ENCODE measurements at regions not wholly inside any gene's neighbourhood (a gene's known extent, or its start where the extent isn't known, plus 50 kb on each side); places are given as distances from the start of the nearest gene placed in this dataset.

DNA sequence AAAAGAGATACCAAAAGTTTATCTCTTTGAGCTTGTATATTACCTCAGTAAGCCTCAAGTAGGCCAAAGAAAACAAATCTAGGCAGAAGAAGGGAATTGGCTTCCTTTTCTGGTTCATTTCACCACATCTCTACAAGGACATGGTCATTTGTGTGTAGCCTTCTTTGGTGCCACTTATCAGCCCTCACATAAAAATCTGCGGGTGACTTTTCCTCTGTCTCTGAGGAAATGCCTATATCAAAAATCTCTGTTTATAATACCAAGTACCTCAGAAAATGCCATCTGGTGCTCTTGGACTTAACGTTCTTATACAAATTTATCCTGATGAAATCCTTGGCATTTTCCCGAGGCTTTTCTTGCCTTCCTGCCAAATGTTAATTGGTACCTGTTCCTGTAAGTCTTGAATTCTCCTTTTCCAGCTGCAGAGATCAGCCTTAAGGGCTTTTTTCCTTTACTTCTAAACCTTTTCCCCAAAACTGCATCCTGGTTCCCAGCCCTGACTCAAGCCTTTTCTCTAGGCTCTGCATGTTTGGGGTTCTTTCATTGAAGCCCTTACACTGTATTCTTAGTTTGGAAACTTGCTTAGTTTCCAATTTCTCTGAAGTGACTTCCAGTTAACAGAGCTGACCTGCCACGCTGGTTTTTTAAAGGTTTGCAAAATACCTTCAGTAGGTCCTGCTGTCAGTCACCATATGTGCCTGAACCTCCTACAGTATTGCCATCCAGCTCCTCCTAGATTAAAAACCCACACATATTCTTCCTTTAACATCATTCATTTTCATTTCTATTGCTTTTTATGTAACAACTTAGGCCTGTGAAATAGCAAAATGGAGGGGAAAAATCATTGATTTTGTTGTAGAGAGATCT lies 191.2 kb upstream of the PREP start (continued):
- TF ChIP-seq, protein P1, sequence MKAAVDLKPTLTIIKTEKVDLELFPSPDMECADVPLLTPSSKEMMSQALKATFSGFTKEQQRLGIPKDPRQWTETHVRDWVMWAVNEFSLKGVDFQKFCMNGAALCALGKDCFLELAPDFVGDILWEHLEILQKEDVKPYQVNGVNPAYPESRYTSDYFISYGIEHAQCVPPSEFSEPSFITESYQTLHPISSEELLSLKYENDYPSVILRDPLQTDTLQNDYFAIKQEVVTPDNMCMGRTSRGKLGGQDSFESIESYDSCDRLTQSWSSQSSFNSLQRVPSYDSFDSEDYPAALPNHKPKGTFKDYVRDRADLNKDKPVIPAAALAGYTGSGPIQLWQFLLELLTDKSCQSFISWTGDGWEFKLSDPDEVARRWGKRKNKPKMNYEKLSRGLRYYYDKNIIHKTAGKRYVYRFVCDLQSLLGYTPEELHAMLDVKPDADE (IDR thresholded peaks at IDR 0.05) = no peak
- no peak for TF ChIP-seq JUNB (IDR thresholded peaks at IDR 0.05; ENCODE audit: unreplicated experiment)
- TF ChIP-seq, protein P2, sequence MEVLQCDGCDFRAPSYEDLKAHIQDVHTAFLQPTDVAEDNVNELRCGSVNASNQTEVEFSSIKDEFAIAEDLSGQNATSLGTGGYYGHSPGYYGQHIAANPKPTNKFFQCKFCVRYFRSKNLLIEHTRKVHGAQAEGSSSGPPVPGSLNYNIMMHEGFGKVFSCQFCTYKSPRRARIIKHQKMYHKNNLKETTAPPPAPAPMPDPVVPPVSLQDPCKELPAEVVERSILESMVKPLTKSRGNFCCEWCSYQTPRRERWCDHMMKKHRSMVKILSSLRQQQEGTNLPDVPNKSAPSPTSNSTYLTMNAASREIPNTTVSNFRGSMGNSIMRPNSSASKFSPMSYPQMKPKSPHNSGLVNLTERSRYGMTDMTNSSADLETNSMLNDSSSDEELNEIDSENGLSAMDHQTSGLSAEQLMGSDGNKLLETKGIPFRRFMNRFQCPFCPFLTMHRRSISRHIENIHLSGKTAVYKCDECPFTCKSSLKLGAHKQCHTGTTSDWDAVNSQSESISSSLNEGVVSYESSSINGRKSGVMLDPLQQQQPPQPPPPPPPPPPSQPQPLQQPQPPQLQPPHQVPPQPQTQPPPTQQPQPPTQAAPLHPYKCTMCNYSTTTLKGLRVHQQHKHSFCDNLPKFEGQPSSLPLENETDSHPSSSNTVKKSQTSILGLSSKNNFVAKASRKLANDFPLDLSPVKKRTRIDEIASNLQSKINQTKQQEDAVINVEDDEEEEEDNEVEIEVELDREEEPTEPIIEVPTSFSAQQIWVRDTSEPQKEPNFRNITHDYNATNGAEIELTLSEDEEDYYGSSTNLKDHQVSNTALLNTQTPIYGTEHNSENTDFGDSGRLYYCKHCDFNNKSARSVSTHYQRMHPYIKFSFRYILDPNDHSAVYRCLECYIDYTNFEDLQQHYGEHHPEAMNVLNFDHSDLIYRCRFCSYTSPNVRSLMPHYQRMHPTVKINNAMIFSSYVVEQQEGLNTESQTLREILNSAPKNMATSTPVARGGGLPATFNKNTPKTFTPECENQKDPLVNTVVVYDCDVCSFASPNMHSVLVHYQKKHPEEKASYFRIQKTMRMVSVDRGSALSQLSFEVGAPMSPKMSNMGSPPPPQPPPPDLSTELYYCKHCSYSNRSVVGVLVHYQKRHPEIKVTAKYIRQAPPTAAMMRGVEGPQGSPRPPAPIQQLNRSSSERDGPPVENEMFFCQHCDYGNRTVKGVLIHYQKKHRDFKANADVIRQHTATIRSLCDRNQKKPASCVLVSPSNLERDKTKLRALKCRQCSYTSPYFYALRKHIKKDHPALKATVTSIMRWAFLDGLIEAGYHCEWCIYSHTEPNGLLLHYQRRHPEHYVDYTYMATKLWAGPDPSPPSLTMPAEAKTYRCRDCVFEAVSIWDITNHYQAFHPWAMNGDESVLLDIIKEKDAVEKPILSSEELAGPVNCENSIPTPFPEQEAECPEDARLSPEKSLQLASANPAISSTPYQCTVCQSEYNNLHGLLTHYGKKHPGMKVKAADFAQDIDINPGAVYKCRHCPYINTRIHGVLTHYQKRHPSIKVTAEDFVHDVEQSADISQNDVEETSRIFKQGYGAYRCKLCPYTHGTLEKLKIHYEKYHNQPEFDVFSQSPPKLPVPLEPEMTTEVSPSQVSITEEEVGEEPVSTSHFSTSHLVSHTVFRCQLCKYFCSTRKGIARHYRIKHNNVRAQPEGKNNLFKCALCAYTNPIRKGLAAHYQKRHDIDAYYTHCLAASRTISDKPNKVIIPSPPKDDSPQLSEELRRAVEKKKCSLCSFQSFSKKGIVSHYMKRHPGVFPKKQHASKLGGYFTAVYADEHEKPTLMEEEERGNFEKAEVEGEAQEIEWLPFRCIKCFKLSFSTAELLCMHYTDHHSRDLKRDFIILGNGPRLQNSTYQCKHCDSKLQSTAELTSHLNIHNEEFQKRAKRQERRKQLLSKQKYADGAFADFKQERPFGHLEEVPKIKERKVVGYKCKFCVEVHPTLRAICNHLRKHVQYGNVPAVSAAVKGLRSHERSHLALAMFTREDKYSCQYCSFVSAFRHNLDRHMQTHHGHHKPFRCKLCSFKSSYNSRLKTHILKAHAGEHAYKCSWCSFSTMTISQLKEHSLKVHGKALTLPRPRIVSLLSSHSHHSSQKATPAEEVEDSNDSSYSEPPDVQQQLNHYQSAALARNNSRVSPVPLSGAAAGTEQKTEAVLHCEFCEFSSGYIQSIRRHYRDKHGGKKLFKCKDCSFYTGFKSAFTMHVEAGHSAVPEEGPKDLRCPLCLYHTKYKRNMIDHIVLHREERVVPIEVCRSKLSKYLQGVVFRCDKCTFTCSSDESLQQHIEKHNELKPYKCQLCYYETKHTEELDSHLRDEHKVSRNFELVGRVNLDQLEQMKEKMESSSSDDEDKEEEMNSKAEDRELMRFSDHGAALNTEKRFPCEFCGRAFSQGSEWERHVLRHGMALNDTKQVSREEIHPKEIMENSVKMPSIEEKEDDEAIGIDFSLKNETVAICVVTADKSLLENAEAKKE (CRISPR knock-in tag; IDR thresholded peaks at IDR 0.05) = no peak

DNA sequence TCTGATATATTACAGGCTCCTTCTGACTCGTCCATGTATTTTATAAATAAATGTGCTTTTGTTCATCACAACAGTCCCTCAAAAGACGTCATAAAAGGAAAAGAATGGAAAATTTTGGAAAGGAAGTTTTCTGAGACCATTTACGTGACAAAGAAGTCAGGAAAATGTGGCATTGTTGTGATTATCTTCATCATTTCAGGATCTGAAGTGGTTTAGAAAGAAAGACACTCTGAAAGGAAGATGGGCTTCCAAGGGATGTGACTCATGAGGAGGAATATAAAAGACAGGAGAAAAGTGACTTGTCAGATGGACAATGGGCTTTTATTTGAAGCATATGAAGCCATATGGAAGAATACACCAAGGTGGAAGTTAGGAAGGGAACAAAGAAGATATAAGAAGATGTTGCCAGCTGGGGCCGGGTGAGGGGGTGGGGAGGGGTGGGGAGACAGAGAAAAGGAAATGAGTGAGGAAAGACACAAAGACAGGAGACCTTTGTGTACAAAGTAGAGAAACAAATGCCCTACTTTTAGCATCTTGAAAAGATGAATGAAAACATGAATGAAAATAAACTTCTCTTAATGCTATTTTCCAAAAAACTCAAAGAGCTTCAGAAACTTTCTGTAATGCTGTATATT lies 190.3 kb upstream of the PREP start:
- no peaks in the 10 kb centered on the region for H3K36me3 ChIP-seq (ENCODE audit: insufficient read depth)
- no peak overlapping the region for H3K4me3 ChIP-seq
- no peaks in the 10 kb centered on the region for H3K79me2 ChIP-seq (replicated peaks; ENCODE audit: insufficient read depth)
- H3K4me3 Mint-ChIP-seq = no peak overlapping the region
- H3K27ac ChIP-seq (ENCODE audit: low read depth) = no peak overlapping the region
- 0 out of 2 replicates have a peak, but pooled peaks cover 4% of the 10 kb centered on the region for H3K9me2 ChIP-seq (ENCODE audit: insufficient read depth)
- H3K27me3 Mint-ChIP-seq (ENCODE audit: insufficient read depth, low read depth, poor library complexity) = peaks cover 4% of the 10 kb centered on the region
- H3F3A ChIP-seq (replicated peaks; ENCODE audit: low read depth) = no peaks in the 10 kb centered on the region
- peaks cover 21% of the 10 kb centered on the region for H3K4me1 ChIP-seq (ENCODE audit: insufficient read depth)
- DNase-seq (ENCODE audit: low spot score) (no peak), ATAC-seq (no peak)
- no peaks in the 10 kb centered on the region for H4K20me1 ChIP-seq (replicated peaks; ENCODE audit: insufficient read depth)
- H3K27ac Mint-ChIP-seq = no peak overlapping the region
- H3K4me1 Mint-ChIP-seq = peaks cover 15% of the 10 kb centered on the region
- H3K9me3 Mint-ChIP-seq = no peaks in the 10 kb centered on the region
- H3K36me3 Mint-ChIP-seq (ENCODE audit: low read depth) = no peaks in the 10 kb centered on the region
- H3K27me3 ChIP-seq (ENCODE audit: insufficient read depth) = no peaks in the 10 kb centered on the region
- H3K4me2 ChIP-seq = peak overlapping the region; percentile 36; the same call in 1 of the 2 replicates
- H2AFZ ChIP-seq = peak overlapping the region; percentile 80; the same call in 1 of the 2 replicates
- TF ChIP-seq, protein P3, sequence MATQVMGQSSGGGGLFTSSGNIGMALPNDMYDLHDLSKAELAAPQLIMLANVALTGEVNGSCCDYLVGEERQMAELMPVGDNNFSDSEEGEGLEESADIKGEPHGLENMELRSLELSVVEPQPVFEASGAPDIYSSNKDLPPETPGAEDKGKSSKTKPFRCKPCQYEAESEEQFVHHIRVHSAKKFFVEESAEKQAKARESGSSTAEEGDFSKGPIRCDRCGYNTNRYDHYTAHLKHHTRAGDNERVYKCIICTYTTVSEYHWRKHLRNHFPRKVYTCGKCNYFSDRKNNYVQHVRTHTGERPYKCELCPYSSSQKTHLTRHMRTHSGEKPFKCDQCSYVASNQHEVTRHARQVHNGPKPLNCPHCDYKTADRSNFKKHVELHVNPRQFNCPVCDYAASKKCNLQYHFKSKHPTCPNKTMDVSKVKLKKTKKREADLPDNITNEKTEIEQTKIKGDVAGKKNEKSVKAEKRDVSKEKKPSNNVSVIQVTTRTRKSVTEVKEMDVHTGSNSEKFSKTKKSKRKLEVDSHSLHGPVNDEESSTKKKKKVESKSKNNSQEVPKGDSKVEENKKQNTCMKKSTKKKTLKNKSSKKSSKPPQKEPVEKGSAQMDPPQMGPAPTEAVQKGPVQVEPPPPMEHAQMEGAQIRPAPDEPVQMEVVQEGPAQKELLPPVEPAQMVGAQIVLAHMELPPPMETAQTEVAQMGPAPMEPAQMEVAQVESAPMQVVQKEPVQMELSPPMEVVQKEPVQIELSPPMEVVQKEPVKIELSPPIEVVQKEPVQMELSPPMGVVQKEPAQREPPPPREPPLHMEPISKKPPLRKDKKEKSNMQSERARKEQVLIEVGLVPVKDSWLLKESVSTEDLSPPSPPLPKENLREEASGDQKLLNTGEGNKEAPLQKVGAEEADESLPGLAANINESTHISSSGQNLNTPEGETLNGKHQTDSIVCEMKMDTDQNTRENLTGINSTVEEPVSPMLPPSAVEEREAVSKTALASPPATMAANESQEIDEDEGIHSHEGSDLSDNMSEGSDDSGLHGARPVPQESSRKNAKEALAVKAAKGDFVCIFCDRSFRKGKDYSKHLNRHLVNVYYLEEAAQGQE (IDR thresholded peaks at IDR 0.05; ENCODE audit: unreplicated experiment) = no peak
- TF ChIP-seq POLR2AphosphoS5 (IDR thresholded peaks at IDR 0.05; ENCODE audit: low read depth) (no peak), STAT1 (IDR thresholded peaks at IDR 0.05; ENCODE audit: unreplicated experiment) (no peak), JUNB (IDR thresholded peaks at IDR 0.05; ENCODE audit: unreplicated experiment) (no peak), ZNF331 (CRISPR knock-in tag; IDR thresholded peaks at IDR 0.05; ENCODE audit: low read depth) (no peak), EZH2phosphoT487 (IDR thresholded peaks at IDR 0.05; ENCODE audit: unreplicated experiment) (no peak)
- TF ChIP-seq, protein P1 (IDR thresholded peaks at IDR 0.05) = no peak
